HCT116 (cell line): ENCODE measurements at regions not wholly inside any gene's neighbourhood (a gene's known extent, or its start where the extent isn't known, plus 50 kb on each side); places are given as distances from the start of the nearest gene placed in this dataset.

ENCODE experiments used
- ATAC-seq: fragments of 200-7000 bp; cut with Tn5 transposase; 2 replicates; pipeline ENCODE4 v1.9.1; 2020; ENCODE audit warnings: mild to moderate bottlenecking, moderate library complexity
- BruUV-seq: library from RNA; stranded (reverse); fragments of 400-500 nt; replicated peaks from 2 replicates; lab custom pipeline; 2021; lab: Mats Ljungman, UMichigan
- CTCF ChIA-PET: fragments of 300-600 bp; sonication (Branson Sonifier 250); formaldehyde crosslinking; loops from one replicate; lab custom pipeline; 2021; ENCODE audit warnings: antibody characterized with exemption; lab: Charles Lee
- POLR2A ChIA-PET: fragments of 300-600, 350-600 bp; sonication (Branson Sonifier 250); formaldehyde crosslinking; loops from one replicate; lab custom pipeline; 2021; ENCODE audit warnings: antibody characterized with exemption; lab: Charles Lee
- RAD21 ChIA-PET, 2 experiments: fragments of 300-600 bp; sonication (Branson Sonifier 250); formaldehyde crosslinking; loops; one replicate each; lab custom pipeline; 2023; ENCODE audit warnings: low total read pairs in 2 of 2; ENCODE audit not compliant: uncharacterized antibody in 2 of 2, unreplicated experiment in 2 of 2, low non-redundant PET in 1 of 2; lab: Charles Lee
- DNase-seq: peaks from one replicate; pipeline ENCODE4 v3.0.0-alpha.2; 2010; ENCODE audit warnings: low read depth, low spot score
- H2AFZ ChIP-seq: fragments of 200-600 bp; shearing (Covaris generic), sonication (generic); 2 replicates; pipeline ENCODE4 v1.6.1; 2017; ENCODE audit warnings: low read depth, mixed run types, mixed read lengths, antibody characterized with exemption, low read length; ENCODE audit not compliant: poor library complexity, severe bottlenecking
- H3K27ac ChIP-seq: 2 replicates; pipeline ENCODE4 v1.5.1; 2012; ENCODE audit warnings: low read depth, low read length
- H3K27me3 ChIP-seq: fragments of 200-600 bp; sonication (generic); 2 replicates; pipeline ENCODE4 v1.6.1; 2016; ENCODE audit warnings: mixed run types, low read length, mixed read lengths; ENCODE audit not compliant: insufficient read depth
- H3K36me3 ChIP-seq, 2 experiments: fragments of 200-500 bp in 1 of 2; fragments of 200-600 bp in 1 of 2; sonication (Bioruptor generic) in 1 of 2; sonication (generic) in 1 of 2; 2 replicates each; pipeline versions ENCODE4 v1.5.1 to v1.6.1; 2014 to 2016; ENCODE audit warnings: low read length in 2 of 2, inconsistent platforms in 1 of 2, mixed read lengths in 1 of 2, mixed run types in 1 of 2; ENCODE audit not compliant: insufficient read depth in 2 of 2, control insufficient read depth in 1 of 2
- H3K4me1 ChIP-seq, 2 experiments: fragments of 200-600 bp in 1 of 2; sonication (generic) in 1 of 2; 2 replicates each; pipeline versions ENCODE4 v1.5.1 to v1.6.1; 2012 to 2017; ENCODE audit warnings: low read length in 2 of 2, inconsistent platforms in 1 of 2, mild to moderate bottlenecking in 1 of 2, mixed read lengths in 1 of 2, mixed run types in 1 of 2, moderate library complexity in 1 of 2; ENCODE audit not compliant: insufficient read depth in 2 of 2, control insufficient read depth in 1 of 2
- H3K4me2 ChIP-seq: fragments of 200-600 bp; sonication (generic); 2 replicates; pipeline ENCODE4 v1.6.1; 2017; ENCODE audit warnings: mixed run types, low read length, mixed read lengths
- H3K4me3 ChIP-seq, 2 experiments: fragments of 200-600 bp in 1 of 2; sonication (generic) in 1 of 2; replicated peaks in 1 of 2; 2 replicates each; pipeline ENCODE4 v1.5.1; 2011 to 2016; ENCODE audit warnings: low read length in 2 of 2, control low read depth in 1 of 2, low read depth in 1 of 2, mild to moderate bottlenecking in 1 of 2, mixed read lengths in 1 of 2, mixed run types in 1 of 2
- H3K79me2 ChIP-seq: fragments of 200-600 bp; sonication (generic); 2 replicates; pipeline ENCODE4 v1.6.1; 2017; ENCODE audit warnings: mild to moderate bottlenecking, mixed run types, low read length, moderate library complexity, mixed read lengths; ENCODE audit not compliant: insufficient read depth
- H3K9ac ChIP-seq: fragments of 200-600 bp; sonication (generic); 2 replicates; pipeline ENCODE4 v1.6.1; 2016; ENCODE audit warnings: low read length, mixed read lengths
- H3K9me2 ChIP-seq: fragments of 200-600 bp; sonication (generic), shearing (Covaris generic); 2 replicates; pipeline ENCODE4 v1.6.1; 2017; ENCODE audit warnings: mixed run types, mild to moderate bottlenecking, moderate library complexity; ENCODE audit not compliant: insufficient read depth
- H3K9me3 ChIP-seq, 2 experiments: fragments of 200-500 bp in 1 of 2; fragments of 200-600 bp in 1 of 2; sonication (Bioruptor generic) in 1 of 2; sonication (generic) in 1 of 2; 2 replicates each; pipeline ENCODE4 v1.6.1; 2014 to 2017; ENCODE audit warnings: low read length in 2 of 2, mixed read lengths in 2 of 2, inconsistent platforms in 1 of 2, low read depth in 1 of 2, mild to moderate bottlenecking in 1 of 2, mixed run types in 1 of 2, moderate library complexity in 1 of 2; ENCODE audit not compliant: control insufficient read depth in 1 of 2, insufficient read depth in 1 of 2
- H4K20me1 ChIP-seq: fragments of 200-600 bp; sonication (generic), shearing (Covaris generic); 2 replicates; pipeline ENCODE4 v1.6.1; 2017; ENCODE audit warnings: mixed run types, mild to moderate bottlenecking, moderate library complexity; ENCODE audit not compliant: insufficient read depth
- CBX3 ChIP-seq: IDR thresholded peaks from 2 replicates; pipeline ENCODE4 v1.6.1; 2012; ENCODE audit warnings: low read depth
- CEBPB ChIP-seq: IDR thresholded peaks from 2 replicates; pipeline ENCODE4 v1.6.1; 2012; ENCODE audit warnings: low read depth
- EGR1 ChIP-seq: IDR thresholded peaks from 2 replicates; pipeline ENCODE4 v1.6.1; 2012; ENCODE audit warnings: low read depth
- ELF1 ChIP-seq: IDR thresholded peaks from 2 replicates; pipeline ENCODE4 v1.6.1; 2012; ENCODE audit warnings: low read depth, borderline replicate concordance
- EZH2 ChIP-seq: fragments of 200-600 bp; sonication (generic); IDR thresholded peaks from 2 replicates; pipeline ENCODE4 v1.6.1; 2017; ENCODE audit warnings: antibody characterized with exemption, mixed run types
- FOSL1 ChIP-seq: IDR thresholded peaks from 2 replicates; pipeline ENCODE4 v1.6.1; 2012; ENCODE audit warnings: low read depth
- JUND ChIP-seq: IDR thresholded peaks from 2 replicates; pipeline ENCODE4 v1.6.1; 2012
- POLR2A ChIP-seq: IDR thresholded peaks from 2 replicates; pipeline ENCODE4 v1.7.0; 2011; ENCODE audit warnings: borderline replicate concordance; ENCODE audit not compliant: insufficient read depth, insufficient read length; ENCODE audit errors: extremely low read depth
- SP1 ChIP-seq: IDR thresholded peaks from 2 replicates; pipeline ENCODE4 v1.6.1; 2012; ENCODE audit warnings: low read depth
- SRF ChIP-seq: IDR thresholded peaks from 2 replicates; pipeline ENCODE4 v1.6.1; 2012; ENCODE audit warnings: low read depth
- TCF7L2 ChIP-seq: IDR thresholded peaks from 2 replicates; pipeline ENCODE4 v1.7.0; 2011; ENCODE audit warnings: borderline replicate concordance, inconsistent platforms; ENCODE audit not compliant: insufficient read depth, insufficient read length; ENCODE audit errors: extremely low read depth
- YY1 ChIP-seq: IDR thresholded peaks from 2 replicates; pipeline ENCODE4 v1.6.1; 2011; ENCODE audit warnings: low read length, low read depth, moderate library complexity, mild to moderate bottlenecking; ENCODE audit not compliant: insufficient replicate concordance; ENCODE audit errors: extremely low read depth
- ZBTB33 ChIP-seq: IDR thresholded peaks from 2 replicates; pipeline ENCODE4 v1.6.1; 2011; ENCODE audit warnings: mild to moderate bottlenecking, low read length, moderate library complexity; ENCODE audit not compliant: insufficient replicate concordance; ENCODE audit errors: extremely low read depth
- ZFX ChIP-seq: fragments of 450-650 bp; IDR thresholded peaks from 2 replicates; pipeline ENCODE4 v1.6.1; 2017
- ZNF274 ChIP-seq: fragments of 200-500 bp; sonication (Bioruptor generic); IDR thresholded peaks from 2 replicates; pipeline ENCODE4 v1.6.1; 2014; ENCODE audit warnings: mild to moderate bottlenecking, low read depth, low read length, inconsistent platforms
- intact Hi-C: fragments of 100-400 bp; cut with micrococcal nuclease; formaldehyde crosslinking; loops from 2 replicates; pipeline ENCODE4 v1.10.0; 2022
- TF ChIP-seq, protein P1 (sequence below): IDR thresholded peaks from 2 replicates; pipeline ENCODE4 v1.6.1; 2012
- TF ChIP-seq, protein P2 (sequence below): IDR thresholded peaks from 2 replicates; pipeline ENCODE4 v1.6.1; 2012

- intact Hi-C loops = no loop called here
- TF ChIP-seq, protein P1, sequence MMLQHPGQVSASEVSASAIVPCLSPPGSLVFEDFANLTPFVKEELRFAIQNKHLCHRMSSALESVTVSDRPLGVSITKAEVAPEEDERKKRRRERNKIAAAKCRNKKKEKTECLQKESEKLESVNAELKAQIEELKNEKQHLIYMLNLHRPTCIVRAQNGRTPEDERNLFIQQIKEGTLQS = no peak
- no peak for TF ChIP-seq CEBPB
- no peak for TF ChIP-seq EGR1
- TF ChIP-seq TCF7L2 = no peak
- TF ChIP-seq, all 23 proteins: peak for 0
- no TSS peak for BruUV-seq
- Histone ChIP-seq H3K36me3 (no peaks in the 10 kb centered on the region), H3K27ac (no peak overlapping the region), H3K9me3 (peaks cover 9 to 26% of the 10 kb centered on the region in 2 experiments; a peak in 3 of 4 replicates), H3K4me1 (no peaks in the 10 kb centered on the region), H2AFZ (no peak overlapping the region), H3K27me3 (no peaks in the 10 kb centered on the region), H3K9me2 (no peaks in the 10 kb centered on the region), H3K4me2 (no peak overlapping the region), H3K79me2 (no peaks in the 10 kb centered on the region), H3K9ac (no peak overlapping the region), H3K4me3 (no peak overlapping the region), H4K20me1 (no peaks in the 10 kb centered on the region)
- ChIA-PET POLR2A (no interaction called here), RAD21 (no interaction called here), CTCF (no interaction called here)
- ATAC-seq (no peak), DNase-seq (no peak)
These were observed 275.3 kb upstream of the PRR20A start for GRCh38 chr13:56865416-56865815.

DNA sequence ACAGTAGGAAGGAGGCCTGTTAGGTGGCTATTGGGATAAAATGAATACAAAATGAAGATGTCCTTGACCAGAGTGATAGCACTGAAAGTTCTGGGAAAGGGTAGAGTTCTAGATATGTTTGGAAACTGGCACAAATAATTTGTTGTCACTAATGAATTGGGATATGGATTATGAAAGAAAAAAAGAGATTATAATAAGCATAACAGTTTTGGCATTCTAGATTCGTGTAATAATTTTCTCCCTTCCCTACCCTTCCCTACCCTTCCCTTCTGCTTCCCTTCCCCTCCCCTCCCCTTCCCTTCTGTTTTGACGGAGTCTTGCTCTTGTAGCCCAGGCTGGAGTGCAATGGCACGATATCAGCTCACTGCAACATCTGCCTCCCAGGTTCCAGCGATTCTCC lies 271.0 kb upstream of the PRR20A start:
- ChIA-PET CTCF (no interaction called here), POLR2A (no interaction called here), RAD21 (no interaction called here)
- H3K9me3 ChIP-seq = peaks cover 7 to 19% of the 10 kb centered on the region in 2 experiments; a peak in 2 of 4 replicates
- H3K4me3 ChIP-seq = no peak overlapping the region
- no peaks in the 10 kb centered on the region for H3K27me3 ChIP-seq
- no peak overlapping the region for H3K9ac ChIP-seq
- no peaks in the 10 kb centered on the region; a peak in 1 of 4 replicates for H3K36me3 ChIP-seq
- H2AFZ ChIP-seq = no peak overlapping the region
- no peaks in the 10 kb centered on the region for H3K4me1 ChIP-seq
- ATAC-seq (no peak), DNase-seq (no peak)
- H4K20me1 ChIP-seq = no peaks in the 10 kb centered on the region
- no TSS peak for BruUV-seq
- intact Hi-C loops = no loop called here
- H3K9me2 ChIP-seq = no peaks in the 10 kb centered on the region
- H3K27ac ChIP-seq = no peak overlapping the region
- no peak overlapping the region for H3K4me2 ChIP-seq
- no peaks in the 10 kb centered on the region for H3K79me2 ChIP-seq
- no peak for TF ChIP-seq POLR2A
- no peak for TF ChIP-seq EZH2
- TF ChIP-seq, protein P2, sequence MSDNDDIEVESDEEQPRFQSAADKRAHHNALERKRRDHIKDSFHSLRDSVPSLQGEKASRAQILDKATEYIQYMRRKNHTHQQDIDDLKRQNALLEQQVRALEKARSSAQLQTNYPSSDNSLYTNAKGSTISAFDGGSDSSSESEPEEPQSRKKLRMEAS = no peak
- TF ChIP-seq, protein P1 = no peak
- no peak for TF ChIP-seq JUND
- no peak for TF ChIP-seq SRF
- no peak for TF ChIP-seq CEBPB
- no peak for TF ChIP-seq SP1
- no peak for TF ChIP-seq FOSL1
- no peak for TF ChIP-seq ZBTB33
- no peak for TF ChIP-seq ZFX
- TF ChIP-seq EGR1 = no peak
- no peak for TF ChIP-seq CBX3
- no peak for TF ChIP-seq YY1
- no peak for TF ChIP-seq ZNF274
- no peak for TF ChIP-seq ELF1
- TF ChIP-seq TCF7L2 = no peak
